ENCODE measurements at regions not wholly inside any gene's neighbourhood (a gene's known extent, or its start where the extent isn't known, plus 50 kb on each side); places are given as distances from the start of the nearest gene placed in this dataset.

- Histone ChIP-seq H3K9me3 (ENCODE audit: low read depth, low read length, poor library complexity, severe bottlenecking) (no peaks in the 10 kb centered on the region), H3K4me3 (ENCODE audit: low read depth, low read length, poor library complexity, severe bottlenecking) (no peak overlapping the region), H3K4me1 (ENCODE audit: insufficient read depth, low read length, poor library complexity, severe bottlenecking) (no peaks in the 10 kb centered on the region), H3K27me3 (replicated peaks; ENCODE audit: insufficient read depth, low read depth, low read length, poor library complexity) (no peaks in the 10 kb centered on the region), H3K27ac (ENCODE audit: low read depth, low read length, poor library complexity, severe bottlenecking) (no peak overlapping the region), H3K36me3 (ENCODE audit: insufficient read depth, low read length, poor library complexity, severe bottlenecking) (no peaks in the 10 kb centered on the region)
- TF ChIP-seq CTCF (conservative IDR thresholded peaks at IDR 0.05; ENCODE audit: low read depth, low read length) (no peak), EZH2 (IDR thresholded peaks at IDR 0.05; ENCODE audit: borderline replicate concordance, low read depth, low read length, poor library complexity, severe bottlenecking) (no peak)
- intact Hi-C loops (cut with micrococcal nuclease; ENCODE audit: unreplicated experiment): no loop called here
- no peak for DNase-seq (ENCODE audit: low spot score)
- no TSS peak for BruUV-seq (replicated peaks)
- POLR2A ChIA-PET (ENCODE audit: low non-redundant PET): no interaction called here
- CTCF ChIA-PET: no interaction called here
These were observed 275.7 kb downstream of the SHQ1 start for GRCh38 chr3:72572489-72573007.

- Histone ChIP-seq H3K36me3 (ENCODE audit: insufficient read depth, low read length, poor library complexity, severe bottlenecking) (no peaks in the 10 kb centered on the region), H3K4me3 (ENCODE audit: low read depth, low read length, poor library complexity, severe bottlenecking) (no peak overlapping the region), H3K9me3 (ENCODE audit: low read depth, low read length, poor library complexity, severe bottlenecking) (no peaks in the 10 kb centered on the region), H3K4me1 (ENCODE audit: insufficient read depth, low read length, poor library complexity, severe bottlenecking) (no peaks in the 10 kb centered on the region), H3K27me3 (replicated peaks; ENCODE audit: insufficient read depth, low read depth, low read length, poor library complexity) (no peaks in the 10 kb centered on the region), H3K27ac (ENCODE audit: low read depth, low read length, poor library complexity, severe bottlenecking) (no peak overlapping the region)
- ChIA-PET POLR2A (ENCODE audit: low non-redundant PET) (no interaction called here), CTCF (no interaction called here)
- intact Hi-C loops (cut with micrococcal nuclease; ENCODE audit: unreplicated experiment): no loop called here
- no TSS peak for BruUV-seq (replicated peaks)
- DNase-seq (ENCODE audit: low spot score): no peak
- TF ChIP-seq CTCF (conservative IDR thresholded peaks at IDR 0.05; ENCODE audit: low read depth, low read length) (no peak), EZH2 (IDR thresholded peaks at IDR 0.05; ENCODE audit: borderline replicate concordance, low read depth, low read length, poor library complexity, severe bottlenecking) (no peak)
These were observed 276.6 kb downstream of the SHQ1 start for GRCh38 chr3:72571638-72572114.

- BruUV-seq (replicated peaks): no TSS peak
- CTCF ChIA-PET: no interaction called here
- H3K9me3 ChIP-seq (ENCODE audit: low read depth, low read length, poor library complexity, severe bottlenecking): no peaks in the 10 kb centered on the region
- no peak overlapping the region for H3K4me3 ChIP-seq (ENCODE audit: low read depth, low read length, poor library complexity, severe bottlenecking)
- DNase-seq (ENCODE audit: low spot score): no peak
- H3K27ac ChIP-seq (ENCODE audit: low read depth, low read length, poor library complexity, severe bottlenecking): no peak overlapping the region
- TF ChIP-seq CTCF (conservative IDR thresholded peaks at IDR 0.05; ENCODE audit: low read depth, low read length) (no peak), EZH2 (IDR thresholded peaks at IDR 0.05; ENCODE audit: borderline replicate concordance, low read depth, low read length, poor library complexity, severe bottlenecking) (no peak)
- POLR2A ChIA-PET (ENCODE audit: low non-redundant PET): no interaction called here
- no peaks in the 10 kb centered on the region for H3K4me1 ChIP-seq (ENCODE audit: insufficient read depth, low read length, poor library complexity, severe bottlenecking)
- H3K36me3 ChIP-seq (ENCODE audit: insufficient read depth, low read length, poor library complexity, severe bottlenecking): no peaks in the 10 kb centered on the region
- intact Hi-C loops (cut with micrococcal nuclease; ENCODE audit: unreplicated experiment): no loop called here
- H3K27me3 ChIP-seq (replicated peaks; ENCODE audit: insufficient read depth, low read depth, low read length, poor library complexity): no peaks in the 10 kb centered on the region
These were observed 277.2 kb downstream of the SHQ1 start for GRCh38 chr3:72571052-72571451.
